H1 (cell line): ENCODE measurements at regions not wholly inside any gene's neighbourhood (a gene's known extent, or its start where the extent isn't known, plus 50 kb on each side); places are given as distances from the start of the nearest gene placed in this dataset.

Source experiments
- ASH2L ChIP-seq: fragments of 200-600, 300-600 bp; sonication (generic); IDR thresholded peaks from one replicate; pipeline ENCODE4 v1.7.1; 2017; ENCODE audit warnings: low read length
- EZH2 ChIP-seq: fragments of 200-600 bp; sonication (generic); IDR thresholded peaks from 2 replicates; pipeline ENCODE4 v1.7.1; 2012; ENCODE audit warnings: low read depth, mild to moderate bottlenecking, moderate library complexity, low read length, inconsistent platforms; ENCODE audit not compliant: severe bottlenecking
- HDAC6 ChIP-seq: IDR thresholded peaks from one replicate; pipeline ENCODE4 v1.7.1; 2012; ENCODE audit warnings: low read depth, mild to moderate bottlenecking, inconsistent platforms, low read length, moderate library complexity
- KDM4A ChIP-seq: IDR thresholded peaks from one replicate; pipeline ENCODE4 v1.7.1; 2012; ENCODE audit warnings: low read depth, mild to moderate bottlenecking, moderate library complexity, low read length, inconsistent platforms; ENCODE audit not compliant: severe bottlenecking
- MAFK ChIP-seq: IDR thresholded peaks from 2 replicates; pipeline ENCODE4 v1.6.1; 2012; ENCODE audit warnings: low read depth, mild to moderate bottlenecking, improper control_type of control experiment, low read length

- TF ChIP-seq EZH2 (no peak), HDAC6 (no peak), MAFK (no peak), KDM4A (no peak), ASH2L (no peak)
- TF ChIP-seq, all 59 proteins: peak for 0
Measured at GRCh38 chr11:34566736-34567135, 53.1 kb upstream of the ELF5 start (continued).
